Peyer's patch (tissue), 4 donors: ENCODE measurements at regions not wholly inside any gene's neighbourhood (a gene's known extent, or its start where the extent isn't known, plus 50 kb on each side); places are given as distances from the start of the nearest gene placed in this dataset.

ENCODE experiments used
- CTCF ChIP-seq, 6 experiments: fragments of 450-650 bp in 4 of 6; fragments of 200-600 bp in 2 of 6; sonication (generic) in 1 of 6; IDR thresholded peaks; one replicate each; pipeline ENCODE4 v1.5.1; 2017 to 2019; ENCODE audit warnings: antibody characterized with exemption in 6 of 6, mild to moderate bottlenecking in 3 of 6, moderate library complexity in 1 of 6
- POLR2A ChIP-seq, 2 donors: fragments of 450-650 bp; IDR thresholded peaks; one replicate each; pipeline ENCODE4 v1.5.1; 2017; ENCODE audit warnings: antibody characterized with exemption in 2 of 2, mild to moderate bottlenecking in 2 of 2, moderate library complexity in 2 of 2

- TF ChIP-seq CTCF (IDR thresholded peaks at IDR 0.05) (no peak), POLR2A (IDR thresholded peaks at IDR 0.05) (no peak)
Observed at GRCh38 chr13:81207231-81207630, 866.3 kb upstream of the SPRY2 start.
